CD4-positive, alpha-beta T cell treated with Interleukin-2 at 100 ng/mL for 4 hours (primary cell): ENCODE measurements at regions not wholly inside any gene's neighbourhood (a gene's known extent, or its start where the extent isn't known, plus 50 kb on each side); places are given as distances from the start of the nearest gene placed in this dataset.

Experiments used
- DNase-seq: peaks from one replicate; pipeline ENCODE4 v3.0.0-alpha.2; 2020; ENCODE audit warnings: low spot score

GRCh38 chr5:92923885-92924284 lies 657.1 kb downstream of the NR2F1-AS1 start:
- DNase-seq, result no peak

GRCh38 chr5:92922231-92922967 lies 658.6 kb downstream of the NR2F1-AS1 start:
- DNase-seq, result no peak

- no peak for DNase-seq
Measured at GRCh38 chr5:92917044-92917443, 664.0 kb downstream of the NR2F1-AS1 start.

- no peak for DNase-seq
Measured at GRCh38 chr5:92916036-92916435, 665.0 kb downstream of the NR2F1-AS1 start.

- DNase-seq, result no peak
Measured at GRCh38 chr5:92912283-92912682, 668.7 kb downstream of the NR2F1-AS1 start.

GRCh38 chr5:92911851-92912250 lies 669.2 kb downstream of the NR2F1-AS1 start:
- DNase-seq, result no peak

GRCh38 chr5:92911293-92911692 lies 669.7 kb downstream of the NR2F1-AS1 start:
- DNase-seq, result no peak

- DNase-seq, result no peak
Measured at GRCh38 chr5:92909602-92909962, 671.4 kb downstream of the NR2F1-AS1 start.

GRCh38 chr5:92908952-92909601 lies 671.9 kb downstream of the NR2F1-AS1 start:
- DNase-seq, result no peak

- DNase-seq, result no peak
Measured at GRCh38 chr5:92907938-92908606, 672.9 kb downstream of the NR2F1-AS1 start.

- DNase-seq, result no peak
Measured at GRCh38 chr5:92906798-92907376, 674.1 kb downstream of the NR2F1-AS1 start.

- DNase-seq, result no peak
Measured at GRCh38 chr5:92904021-92904420, 677.0 kb downstream of the NR2F1-AS1 start.

- DNase-seq, result no peak
Measured at GRCh38 chr5:92899611-92900010, 681.4 kb downstream of the NR2F1-AS1 start.

GRCh38 chr5:92896722-92897121 lies 684.3 kb downstream of the NR2F1-AS1 start:
- no peak for DNase-seq

GRCh38 chr5:92890841-92891244 lies 690.2 kb downstream of the NR2F1-AS1 start:
- no peak for DNase-seq

- DNase-seq, result no peak
Measured at GRCh38 chr5:92889140-92889539, 691.9 kb downstream of the NR2F1-AS1 start.

GRCh38 chr5:92887254-92887653 lies 693.8 kb downstream of the NR2F1-AS1 start:
- no peak for DNase-seq

- DNase-seq, result no peak
Measured at GRCh38 chr5:92886751-92887150, 694.3 kb downstream of the NR2F1-AS1 start.

GRCh38 chr5:92885950-92886349 lies 695.1 kb downstream of the NR2F1-AS1 start:
- DNase-seq, result no peak

- no peak for DNase-seq
Measured at GRCh38 chr5:92884469-92884868, 696.5 kb downstream of the NR2F1-AS1 start.

- DNase-seq, result no peak
Measured at GRCh38 chr5:92879806-92880543, 701.0 kb downstream of the NR2F1-AS1 start.

- DNase-seq, result no peak
Measured at GRCh38 chr5:92874790-92875189, 706.2 kb downstream of the NR2F1-AS1 start.
